ACC112 (cell line): ENCODE measurements at regions not wholly inside any gene's neighbourhood (a gene's known extent, or its start where the extent isn't known, plus 50 kb on each side); places are given as distances from the start of the nearest gene placed in this dataset.

Experiments
- H2AFZ ChIP-seq: fragments of 200-600 bp; sonication (generic); one replicate; pipeline ENCODE4 v1.6.0; 2017; ENCODE audit warnings: antibody characterized with exemption, low read length; ENCODE audit not compliant: unreplicated experiment
- H3K27ac ChIP-seq: fragments of 200-600 bp; sonication (generic); 2 replicates; pipeline ENCODE4 v1.5.1; 2014; ENCODE audit warnings: low read depth, mild to moderate bottlenecking, antibody characterized with exemption, low read length, moderate library complexity
- H3K27me3 ChIP-seq: fragments of 200-600 bp; sonication (generic); 2 replicates; pipeline ENCODE4 v1.6.1; 2014; ENCODE audit warnings: mild to moderate bottlenecking, antibody characterized with exemption, low read length, moderate library complexity, mixed read lengths; ENCODE audit not compliant: insufficient read depth
- H3K36me3 ChIP-seq: fragments of 200-600 bp; sonication (generic); 2 replicates; pipeline ENCODE4 v1.6.1; 2016; ENCODE audit warnings: mild to moderate bottlenecking, antibody characterized with exemption, low read length, moderate library complexity, mixed read lengths; ENCODE audit not compliant: insufficient read depth
- H3K4me1 ChIP-seq: fragments of 200-600 bp; sonication (generic); one replicate; pipeline ENCODE4 v1.6.1; 2016; ENCODE audit warnings: low read length, mixed read lengths; ENCODE audit not compliant: insufficient read depth, unreplicated experiment, control insufficient read depth
- H3K4me3 ChIP-seq: fragments of 200-600 bp; sonication (generic); 2 replicates; pipeline ENCODE4 v1.5.1; 2014; ENCODE audit warnings: mild to moderate bottlenecking, low read depth, low read length
- H3K79me2 ChIP-seq: fragments of 200-600 bp; sonication (generic); one replicate; pipeline ENCODE4 v1.6.0; 2016; ENCODE audit warnings: low read length; ENCODE audit not compliant: control insufficient read depth, unreplicated experiment, insufficient read depth

DNA sequence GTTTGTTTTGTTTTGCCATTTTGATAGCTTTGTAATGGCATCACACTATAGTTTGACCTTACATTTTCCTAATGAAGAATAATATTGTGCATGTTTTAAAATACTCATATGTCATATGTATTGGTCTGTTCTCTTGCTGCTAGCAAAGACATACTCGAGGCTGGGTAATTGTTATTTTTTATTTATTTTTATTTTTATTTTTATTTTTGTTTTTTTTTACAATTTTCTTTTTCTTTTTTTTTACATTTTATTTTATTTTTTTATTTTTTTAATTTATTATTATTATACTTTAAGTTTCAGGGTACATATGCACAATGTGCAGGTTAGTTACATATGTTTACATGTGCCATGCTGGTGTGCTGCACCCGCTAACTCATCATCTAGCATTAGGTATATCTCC lies 104.6 kb upstream of the GRID2 start:
- H3K4me1 ChIP-seq, result peaks cover 8% of the 10 kb centered on the region
- peak overlapping the region; percentile 51 for H2AFZ ChIP-seq
- no peaks in the 10 kb centered on the region for H3K79me2 ChIP-seq
- no peaks in the 10 kb centered on the region for H3K27me3 ChIP-seq
- peak overlapping the region; percentile 57 for H3K4me3 ChIP-seq
- H3K36me3 ChIP-seq, result no peaks in the 10 kb centered on the region
- H3K27ac ChIP-seq, result peak overlapping the region; percentile 88

DNA sequence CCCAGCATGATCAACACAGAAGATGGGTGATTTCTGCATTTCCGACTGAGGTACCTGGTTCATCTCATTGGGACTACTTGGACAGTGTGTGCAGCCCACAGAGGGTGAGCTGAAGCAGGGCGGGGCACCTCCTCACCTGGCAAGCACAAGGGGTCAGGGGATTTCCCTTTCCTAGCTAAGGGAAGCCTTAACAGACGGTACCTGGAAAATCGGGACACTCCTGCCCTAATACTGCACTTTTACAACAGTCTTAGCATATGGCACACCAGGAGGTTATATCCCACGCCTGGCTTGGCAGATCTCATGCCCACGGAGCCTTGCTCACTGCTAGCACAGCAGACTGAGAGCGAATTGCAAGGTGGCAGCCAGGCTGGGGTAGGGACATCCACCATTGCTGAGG lies 92.9 kb upstream of the GRID2 start:
- Histone ChIP-seq H3K36me3 (no peaks in the 10 kb centered on the region), H2AFZ (no peak overlapping the region)

DNA sequence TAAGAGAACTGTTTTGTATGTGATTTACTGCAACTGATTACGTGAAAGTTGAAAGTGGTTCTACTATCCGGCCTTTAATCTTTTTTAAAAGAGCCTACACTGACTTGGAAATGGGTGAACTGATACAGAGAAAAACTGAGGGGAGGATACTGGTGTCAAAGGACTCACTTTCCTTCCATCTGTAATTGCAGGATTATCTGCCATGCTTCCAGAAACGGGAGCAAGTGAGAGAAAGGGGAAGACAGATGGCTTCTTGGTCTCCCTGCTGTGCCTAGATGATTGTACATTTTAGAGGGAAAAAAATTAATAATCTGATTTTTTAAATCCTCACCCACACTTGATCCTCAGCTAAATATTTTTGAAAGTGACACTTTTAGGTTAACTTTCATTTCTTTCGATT lies 88.3 kb upstream of the GRID2 start:
- H3K27ac ChIP-seq, result no peak overlapping the region
- H3K79me2 ChIP-seq, result no peaks in the 10 kb centered on the region
- H2AFZ ChIP-seq, result no peak overlapping the region
- H3K36me3 ChIP-seq, result no peaks in the 10 kb centered on the region
- H3K4me3 ChIP-seq, result no peak overlapping the region
- H3K27me3 ChIP-seq, result no peaks in the 10 kb centered on the region
- no peaks in the 10 kb centered on the region for H3K4me1 ChIP-seq

More for the DNA sequence above, 92.9 kb upstream of the GRID2 start:
- no peak overlapping the region for H3K27ac ChIP-seq
- no peaks in the 10 kb centered on the region for H3K4me1 ChIP-seq
- no peaks in the 10 kb centered on the region for H3K27me3 ChIP-seq
- no peaks in the 10 kb centered on the region for H3K79me2 ChIP-seq
- H3K4me3 ChIP-seq, result no peak overlapping the region

DNA sequence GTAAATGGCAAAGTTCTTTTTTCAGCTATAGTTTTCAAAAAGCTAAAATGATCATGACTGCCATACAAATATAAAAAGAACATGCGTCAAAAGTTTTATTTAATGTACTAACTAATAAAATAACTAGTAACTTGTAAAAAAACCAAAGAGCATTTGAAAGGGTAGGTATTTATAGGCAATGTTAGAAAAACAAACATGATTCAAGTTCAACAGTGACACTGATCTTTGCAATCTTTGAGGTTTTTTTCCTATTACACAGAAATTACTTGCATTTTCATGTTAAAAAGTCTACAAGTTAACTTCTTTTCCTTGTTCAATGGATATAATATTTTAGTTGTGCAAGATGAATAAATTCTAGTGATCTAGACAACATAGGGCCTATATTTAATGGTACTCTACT lies 72.3 kb upstream of the GRID2 start:
- Histone ChIP-seq H2AFZ (no peak overlapping the region), H3K4me3 (no peak overlapping the region), H3K36me3 (no peaks in the 10 kb centered on the region), H3K27me3 (no peaks in the 10 kb centered on the region), H3K27ac (no peak overlapping the region; the same call in 1 of the 2 replicates), H3K4me1 (peaks cover 51% of the 10 kb centered on the region), H3K79me2 (no peaks in the 10 kb centered on the region)

DNA sequence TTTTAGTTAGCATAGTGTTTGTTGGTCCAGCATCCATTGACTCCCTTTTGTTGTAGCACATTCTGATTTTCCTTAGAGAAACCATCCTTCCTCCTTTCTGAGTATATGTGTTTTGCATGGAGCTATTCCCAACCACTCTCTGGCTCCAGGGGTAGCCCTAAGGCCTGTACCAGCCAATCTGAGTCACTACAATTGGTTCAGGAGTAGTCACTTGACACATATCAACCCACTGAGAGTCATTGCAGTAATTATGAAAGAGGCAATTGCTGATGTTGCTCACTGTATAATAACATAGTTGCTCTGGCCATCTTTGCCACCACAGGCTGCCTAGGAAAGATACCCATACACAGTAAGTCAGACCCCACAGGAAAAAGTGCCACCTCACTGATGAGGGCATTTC lies 71.2 kb upstream of the GRID2 start:
- H2AFZ ChIP-seq, result peak overlapping the region; percentile 64
- no peaks in the 10 kb centered on the region for H3K79me2 ChIP-seq
- H3K27ac ChIP-seq, result 0 out of 2 replicates have a peak overlapping the region, but pooled peaks have one; percentile 11
- peaks cover 59% of the 10 kb centered on the region for H3K4me1 ChIP-seq
- no peak overlapping the region for H3K4me3 ChIP-seq
- no peaks in the 10 kb centered on the region for H3K27me3 ChIP-seq
- H3K36me3 ChIP-seq, result no peaks in the 10 kb centered on the region

DNA sequence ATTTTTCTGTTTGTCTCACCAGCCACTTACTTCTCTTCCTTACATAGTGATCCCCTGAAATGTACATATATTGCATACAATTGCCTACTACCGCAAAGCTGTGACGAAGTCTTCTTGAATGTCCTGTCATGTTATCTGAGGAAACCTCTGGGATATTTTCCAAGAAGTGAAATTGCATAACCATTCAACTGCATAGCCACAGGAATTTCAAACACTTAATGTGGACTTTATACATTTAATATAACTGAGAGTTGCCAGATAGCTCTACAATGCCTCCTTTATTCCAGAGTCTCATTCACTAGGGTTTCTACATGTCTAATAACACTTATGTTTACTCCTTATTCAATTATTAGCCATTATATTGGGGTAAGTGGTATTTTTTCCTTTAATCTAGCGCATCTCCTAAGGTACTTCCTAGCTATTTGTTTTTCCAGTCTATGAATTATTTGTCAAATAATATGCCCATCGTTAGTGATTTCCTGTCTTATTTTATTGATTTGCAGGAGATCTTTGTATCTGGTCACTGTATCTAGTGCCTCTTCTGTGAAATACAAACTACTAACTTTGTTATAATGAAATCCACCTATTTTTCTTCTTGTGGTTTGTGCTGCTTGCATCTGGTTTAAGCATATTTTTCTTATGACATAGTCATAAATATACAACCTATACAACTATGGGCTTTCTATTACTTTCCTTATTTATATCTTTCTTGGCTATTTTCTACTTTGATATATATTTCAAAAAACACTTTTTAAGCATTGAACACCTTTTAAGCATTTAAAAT lies 69.2 kb upstream of the GRID2 start:
- H2AFZ ChIP-seq, result peak overlapping the region; percentile 56
- no peaks in the 10 kb centered on the region for H3K79me2 ChIP-seq
- no peaks in the 10 kb centered on the region for H3K36me3 ChIP-seq
- H3K4me1 ChIP-seq, result peaks cover 59% of the 10 kb centered on the region
- H3K27ac ChIP-seq, result peak overlapping the region; percentile 95
- H3K27me3 ChIP-seq, result no peaks in the 10 kb centered on the region
- peak overlapping the region; percentile 65 for H3K4me3 ChIP-seq

DNA sequence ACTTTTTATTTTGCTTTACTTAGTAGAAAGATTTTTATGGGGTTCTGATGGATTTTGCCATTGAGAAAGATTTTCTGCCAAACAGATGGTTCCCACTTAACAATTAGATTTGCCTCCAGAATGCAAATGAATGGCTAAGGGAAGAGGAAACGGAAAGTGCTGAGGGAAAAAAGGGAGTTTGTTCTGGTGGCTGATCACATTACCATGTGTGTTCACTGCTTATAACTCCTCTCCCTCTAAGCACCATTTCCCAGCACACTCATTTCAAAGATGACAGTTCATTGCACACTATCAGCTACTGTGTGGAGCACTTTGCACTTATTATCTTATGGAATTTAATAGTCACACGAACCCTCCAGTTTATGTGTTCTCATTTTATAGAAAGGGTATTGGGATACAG lies 68.0 kb upstream of the GRID2 start:
- peak overlapping the region; percentile 95; the same call in 1 of the 2 replicates for H3K27ac ChIP-seq
- H2AFZ ChIP-seq, result peak overlapping the region; percentile 29
- no peaks in the 10 kb centered on the region for H3K36me3 ChIP-seq
- H3K4me3 ChIP-seq, result no peak overlapping the region
- peaks cover 59% of the 10 kb centered on the region for H3K4me1 ChIP-seq
- no peaks in the 10 kb centered on the region for H3K27me3 ChIP-seq
- no peaks in the 10 kb centered on the region for H3K79me2 ChIP-seq

DNA sequence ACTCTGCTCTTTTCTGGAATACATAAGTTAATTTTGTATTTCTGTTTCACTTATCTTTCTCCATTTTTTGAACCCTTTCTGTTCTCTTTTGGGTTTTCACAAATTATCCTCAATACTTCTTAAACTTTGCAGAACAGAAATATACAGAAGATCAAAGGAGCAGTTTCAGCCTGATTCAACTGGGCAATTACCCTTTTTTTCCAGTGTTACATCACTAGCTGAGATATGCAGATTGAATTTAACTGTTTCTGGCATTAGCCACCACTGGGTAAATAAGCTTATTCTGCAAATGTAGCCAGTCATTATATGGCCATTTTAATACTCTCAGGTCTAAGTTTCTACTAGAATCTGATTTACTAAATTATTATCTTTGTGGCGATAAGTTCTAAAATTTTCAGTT lies 66.9 kb upstream of the GRID2 start:
- Histone ChIP-seq H3K4me3 (no peak overlapping the region), H3K36me3 (no peaks in the 10 kb centered on the region), H3K27me3 (no peaks in the 10 kb centered on the region), H3K4me1 (peaks cover 52% of the 10 kb centered on the region), H2AFZ (no peak overlapping the region), H3K27ac (0 out of 2 replicates have a peak overlapping the region, but pooled peaks have one; percentile 1), H3K79me2 (no peaks in the 10 kb centered on the region)

DNA sequence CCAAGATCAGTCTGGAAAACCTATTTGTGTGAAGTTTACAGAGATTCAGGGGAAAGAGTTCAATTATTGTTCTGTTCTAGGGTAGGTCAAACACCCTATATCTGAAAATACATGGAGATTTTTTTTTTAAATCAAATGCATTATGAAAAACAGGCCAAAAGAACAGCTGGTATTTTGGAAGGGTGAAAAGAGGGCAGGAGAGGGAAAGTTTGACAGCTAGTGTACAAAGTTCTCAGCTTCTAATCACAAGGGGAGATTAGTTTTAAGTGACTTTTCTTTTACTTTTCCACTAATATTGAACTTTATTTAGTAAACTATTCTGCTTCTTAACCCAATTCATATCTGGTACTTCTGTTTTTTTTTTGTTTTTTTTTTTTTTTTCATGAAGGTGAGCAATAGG lies 66.2 kb upstream of the GRID2 start:
- Histone ChIP-seq H3K27me3 (no peaks in the 10 kb centered on the region), H3K79me2 (no peaks in the 10 kb centered on the region), H2AFZ (no peak overlapping the region), H3K36me3 (no peaks in the 10 kb centered on the region), H3K4me3 (no peak overlapping the region), H3K4me1 (peaks cover 45% of the 10 kb centered on the region), H3K27ac (no peak overlapping the region)

DNA sequence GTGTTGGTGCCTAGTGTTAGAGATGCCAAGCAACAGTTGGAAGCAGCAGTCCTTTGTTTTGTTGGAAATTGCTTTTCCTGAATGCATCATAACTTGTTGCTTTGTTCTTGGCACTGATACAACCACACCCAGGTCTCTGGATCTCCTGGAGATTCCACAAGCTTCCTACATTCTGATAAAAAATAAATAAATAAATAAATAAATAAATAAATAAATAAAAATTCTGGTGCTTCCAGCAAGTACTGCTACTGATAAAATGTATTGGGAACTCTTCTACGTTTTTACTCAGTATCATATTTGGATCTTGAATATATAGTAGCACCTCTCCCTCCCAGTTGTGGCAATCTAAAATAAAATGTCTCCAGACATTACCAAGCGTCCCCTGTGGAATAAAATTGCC lies 62.7 kb upstream of the GRID2 start:
- Histone ChIP-seq H3K27ac (no peak overlapping the region), H3K79me2 (no peaks in the 10 kb centered on the region), H3K27me3 (no peaks in the 10 kb centered on the region), H3K36me3 (no peaks in the 10 kb centered on the region), H3K4me1 (peaks cover 12% of the 10 kb centered on the region), H2AFZ (no peak overlapping the region), H3K4me3 (no peak overlapping the region)

DNA sequence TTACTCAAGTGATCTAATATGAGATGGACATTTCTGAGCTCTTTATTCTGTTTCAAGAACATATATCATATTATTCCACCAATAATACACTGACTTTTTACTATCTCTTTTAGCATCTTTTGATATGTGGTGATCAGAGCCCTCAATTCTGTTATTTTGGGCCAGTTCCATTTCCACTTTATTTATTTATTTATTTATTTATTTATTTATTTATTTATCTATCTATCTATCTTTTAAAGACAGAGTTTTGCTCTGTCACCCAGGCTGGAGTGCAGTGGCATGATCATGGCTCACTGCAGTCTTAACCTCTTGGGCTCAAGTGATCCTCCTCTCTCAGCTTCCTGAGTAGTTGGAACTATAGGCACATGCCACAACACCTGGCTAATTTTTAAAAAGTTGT lies 57.4 kb upstream of the GRID2 start:
- H3K27me3 ChIP-seq, result no peaks in the 10 kb centered on the region
- H2AFZ ChIP-seq, result no peak overlapping the region
- no peaks in the 10 kb centered on the region for H3K36me3 ChIP-seq
- H3K27ac ChIP-seq, result no peak overlapping the region
- no peak overlapping the region for H3K4me3 ChIP-seq
- no peaks in the 10 kb centered on the region for H3K4me1 ChIP-seq
- no peaks in the 10 kb centered on the region for H3K79me2 ChIP-seq
